ENCODE measurements at regions not wholly inside any gene's neighbourhood (a gene's known extent, or its start where the extent isn't known, plus 50 kb on each side); places are given as distances from the start of the nearest gene placed in this dataset.

DNA sequence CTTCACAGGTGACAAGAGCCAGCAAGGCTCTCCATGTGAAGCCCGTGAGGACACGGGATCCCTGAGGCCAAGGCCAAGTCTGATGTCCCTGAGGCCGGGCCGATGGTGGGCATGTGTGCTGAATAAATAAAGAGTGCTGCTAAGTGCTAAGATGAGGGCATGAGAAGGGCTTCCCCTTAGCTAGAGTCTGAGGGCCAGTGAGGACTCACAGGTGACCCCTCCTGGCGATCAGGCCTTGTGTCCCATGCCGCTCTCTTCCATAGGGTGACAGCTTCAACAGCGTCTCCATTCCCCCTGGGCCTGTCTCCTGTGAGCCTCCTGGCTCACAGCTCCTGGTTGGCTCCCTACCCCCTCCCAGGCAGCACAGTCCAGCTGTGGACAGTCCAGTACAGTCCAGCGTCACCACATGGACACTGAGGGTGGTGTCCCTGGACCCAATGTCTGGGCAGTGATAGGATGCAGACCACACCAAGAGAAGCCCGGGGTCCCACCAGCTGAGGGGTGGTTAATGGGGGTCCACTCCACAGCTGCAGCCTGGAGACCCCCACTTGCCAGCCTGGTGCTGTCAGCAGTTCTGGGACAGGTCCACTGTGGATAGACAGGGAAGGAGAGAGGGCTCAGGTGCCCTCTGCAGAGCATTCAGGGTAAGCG lies 1033.2 kb downstream of the TBC1D22A start:
- TF ChIP-seq ZFX (IDR thresholded peaks at IDR 0.05; ENCODE audit: borderline replicate concordance) = no peak
- TF ChIP-seq, protein P1, sequence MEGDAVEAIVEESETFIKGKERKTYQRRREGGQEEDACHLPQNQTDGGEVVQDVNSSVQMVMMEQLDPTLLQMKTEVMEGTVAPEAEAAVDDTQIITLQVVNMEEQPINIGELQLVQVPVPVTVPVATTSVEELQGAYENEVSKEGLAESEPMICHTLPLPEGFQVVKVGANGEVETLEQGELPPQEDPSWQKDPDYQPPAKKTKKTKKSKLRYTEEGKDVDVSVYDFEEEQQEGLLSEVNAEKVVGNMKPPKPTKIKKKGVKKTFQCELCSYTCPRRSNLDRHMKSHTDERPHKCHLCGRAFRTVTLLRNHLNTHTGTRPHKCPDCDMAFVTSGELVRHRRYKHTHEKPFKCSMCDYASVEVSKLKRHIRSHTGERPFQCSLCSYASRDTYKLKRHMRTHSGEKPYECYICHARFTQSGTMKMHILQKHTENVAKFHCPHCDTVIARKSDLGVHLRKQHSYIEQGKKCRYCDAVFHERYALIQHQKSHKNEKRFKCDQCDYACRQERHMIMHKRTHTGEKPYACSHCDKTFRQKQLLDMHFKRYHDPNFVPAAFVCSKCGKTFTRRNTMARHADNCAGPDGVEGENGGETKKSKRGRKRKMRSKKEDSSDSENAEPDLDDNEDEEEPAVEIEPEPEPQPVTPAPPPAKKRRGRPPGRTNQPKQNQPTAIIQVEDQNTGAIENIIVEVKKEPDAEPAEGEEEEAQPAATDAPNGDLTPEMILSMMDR (IDR thresholded peaks at IDR 0.05) = no peak
- H3K27ac ChIP-seq = no peak overlapping the region

DNA sequence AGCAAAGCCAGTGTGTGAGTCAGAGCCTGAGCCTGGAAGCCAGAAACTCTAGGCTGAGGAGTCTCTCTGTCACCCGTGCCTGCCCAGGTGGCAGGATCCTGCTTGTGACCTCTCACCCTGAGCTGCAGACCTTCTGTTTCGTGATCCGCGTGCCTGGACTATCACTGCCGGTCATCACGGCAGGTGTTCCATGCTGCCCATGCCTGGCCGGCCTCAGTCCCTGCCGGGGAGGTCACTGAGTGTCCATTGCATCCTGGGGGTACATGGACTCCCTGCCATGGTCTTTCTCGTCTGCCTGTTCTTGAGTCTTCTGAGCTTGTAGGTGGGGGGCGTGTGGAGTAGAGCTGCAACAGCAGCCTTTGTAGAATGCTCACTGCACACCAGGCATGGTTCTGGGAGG lies 1032.4 kb downstream of the TBC1D22A start:
- H3K27ac ChIP-seq = no peak overlapping the region
- no peak for TF ChIP-seq ZFX (IDR thresholded peaks at IDR 0.05; ENCODE audit: borderline replicate concordance)
- TF ChIP-seq, protein P1 (IDR thresholded peaks at IDR 0.05) = no peak

DNA sequence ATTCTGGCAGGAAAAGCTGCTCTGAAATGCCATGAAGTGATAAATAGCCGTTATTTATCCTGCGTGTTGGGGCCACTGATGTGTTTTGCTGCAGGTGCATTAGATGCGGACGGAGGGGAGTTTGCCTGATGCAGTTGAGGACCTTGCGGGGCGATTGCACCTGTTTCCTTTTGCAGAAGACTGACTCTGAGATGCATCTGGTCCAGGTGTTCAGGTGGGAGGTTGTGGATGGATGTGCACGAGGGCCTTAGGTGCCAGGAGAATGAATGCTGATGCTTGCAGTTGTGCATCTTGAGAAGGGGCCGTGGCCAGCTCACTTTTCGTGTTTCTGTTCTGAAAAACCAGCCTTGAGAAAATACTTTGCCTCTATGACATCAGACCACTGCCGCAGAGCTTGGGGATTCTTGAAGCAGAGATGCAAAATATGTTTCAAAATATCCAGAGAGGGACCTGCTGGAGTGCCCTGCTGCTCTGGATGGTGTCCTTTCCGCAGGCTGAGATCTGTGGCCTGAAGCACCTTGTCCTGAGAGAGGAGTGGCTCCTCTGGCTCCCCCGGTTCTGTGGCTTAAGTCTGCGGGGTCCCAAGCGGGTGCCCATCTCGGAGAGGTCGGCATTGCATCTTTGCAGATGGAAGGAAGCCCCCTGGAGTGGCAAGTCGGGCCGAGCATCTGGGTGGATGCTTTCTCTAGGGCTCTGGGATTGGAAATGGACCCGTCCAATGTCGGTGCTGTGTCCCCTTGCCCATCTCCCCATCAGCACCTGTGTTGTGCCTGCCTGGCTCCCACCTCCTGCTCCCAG lies 1031.1 kb downstream of the TBC1D22A start:
- TF ChIP-seq, protein P1 (IDR thresholded peaks at IDR 0.05) = no peak
- no peak for TF ChIP-seq ZFX (IDR thresholded peaks at IDR 0.05; ENCODE audit: borderline replicate concordance)
- H3K27ac ChIP-seq = no peak overlapping the region

DNA sequence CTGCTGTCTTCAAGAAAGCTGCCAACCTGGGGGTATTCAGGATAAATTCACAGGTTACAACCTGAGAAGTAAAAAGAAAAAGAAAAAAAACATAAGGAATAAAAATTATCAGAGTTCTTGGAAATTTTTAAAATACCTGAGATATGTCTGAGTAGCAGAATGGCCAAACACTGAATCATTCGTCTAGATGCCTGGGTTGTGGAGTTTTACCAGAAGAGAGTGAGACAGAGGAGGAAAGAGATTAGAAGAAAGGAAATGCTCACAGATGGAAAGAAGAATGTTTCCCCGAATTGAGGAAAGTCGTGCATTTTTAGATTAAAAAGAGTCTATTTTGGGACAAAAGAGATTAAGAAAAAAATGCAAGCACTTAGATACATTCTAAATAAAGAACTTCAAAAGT lies 1026.7 kb downstream of the TBC1D22A start:
- TF ChIP-seq, protein P1 (IDR thresholded peaks at IDR 0.05) = no peak
- TF ChIP-seq ZFX (IDR thresholded peaks at IDR 0.05; ENCODE audit: borderline replicate concordance) = no peak
- H3K27ac ChIP-seq = no peak overlapping the region

DNA sequence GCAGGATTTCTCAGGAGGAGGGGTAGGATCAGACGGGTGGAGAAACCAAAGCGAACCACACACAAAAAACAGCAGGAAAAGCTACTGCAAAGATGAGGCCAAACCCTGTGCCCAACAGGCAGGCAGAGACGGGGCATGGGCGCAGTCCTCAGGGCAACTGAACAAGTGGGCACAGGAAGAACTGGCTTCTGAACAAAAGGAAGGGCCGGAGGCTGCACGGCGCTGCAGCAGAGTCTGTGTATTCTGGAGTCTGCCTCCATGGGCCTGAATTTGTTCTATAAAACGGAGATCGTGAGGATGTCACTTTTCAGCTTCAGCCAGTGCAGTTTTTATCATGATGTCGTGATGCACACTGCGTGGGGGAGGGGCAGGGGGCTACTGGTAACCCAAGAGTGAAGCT lies 1026.0 kb downstream of the TBC1D22A start:
- H3K27ac ChIP-seq = no peak overlapping the region
- TF ChIP-seq, protein P1 (IDR thresholded peaks at IDR 0.05) = no peak
- TF ChIP-seq ZFX (IDR thresholded peaks at IDR 0.05; ENCODE audit: borderline replicate concordance) = no peak

DNA sequence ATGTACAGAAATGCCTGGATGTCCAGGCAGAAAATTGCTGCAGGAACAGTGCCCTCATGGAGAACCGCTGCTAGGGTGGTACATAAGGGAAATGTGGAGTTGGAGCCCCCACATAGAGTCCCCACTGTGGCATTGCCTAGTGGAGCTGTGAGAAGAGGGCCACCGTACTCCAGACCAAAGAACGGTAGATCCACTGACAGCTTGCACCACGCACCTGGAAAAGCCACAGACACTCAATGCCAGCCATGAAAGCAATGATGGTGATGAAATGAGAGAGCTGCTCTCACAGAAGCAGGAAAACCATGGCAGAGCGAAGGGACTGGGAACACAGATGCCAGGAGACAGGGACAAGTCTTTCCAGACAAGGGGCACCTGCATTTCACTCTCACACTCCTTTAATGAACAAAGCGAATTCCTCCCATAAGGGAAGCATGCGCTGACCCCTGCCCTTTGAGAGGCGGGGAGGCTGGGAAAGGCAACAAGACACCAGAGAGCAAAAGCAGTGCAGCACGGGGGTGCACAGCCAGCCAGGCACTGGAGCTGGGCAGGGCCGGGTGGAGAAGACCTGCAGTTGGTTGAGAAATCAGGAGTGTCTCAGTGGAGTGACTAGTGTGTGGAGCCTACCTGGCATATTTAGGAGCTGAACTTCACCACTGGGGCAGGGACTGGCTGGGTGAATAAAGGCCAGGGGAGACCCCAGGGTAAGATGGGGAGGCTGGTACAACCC lies 1025.2 kb downstream of the TBC1D22A start:
- no peak overlapping the region for H3K27ac ChIP-seq
- no peak for TF ChIP-seq ZFX (IDR thresholded peaks at IDR 0.05; ENCODE audit: borderline replicate concordance)
- TF ChIP-seq, protein P1 (IDR thresholded peaks at IDR 0.05) = no peak
